H9 (cell line): ENCODE measurements at regions not wholly inside any gene's neighbourhood (a gene's known extent, or its start where the extent isn't known, plus 50 kb on each side); places are given as distances from the start of the nearest gene placed in this dataset.

Experiments
- DNase-seq: peaks from one replicate; pipeline ENCODE4 v3.0.0-alpha.2; 2017
- H2AFZ ChIP-seq: one replicate; pipeline ENCODE4 v1.6.1; 2013; ENCODE audit warnings: mild to moderate bottlenecking, low read length, control low read depth, moderate library complexity
- H2AK5ac ChIP-seq: 2 replicates; pipeline ENCODE4 v1.6.1; 2013; ENCODE audit warnings: low read length, control low read depth, mixed read lengths; ENCODE audit not compliant: insufficient read length
- H2BK120ac ChIP-seq: one replicate; pipeline ENCODE4 v1.6.1; 2013; ENCODE audit warnings: low read depth, mild to moderate bottlenecking, low read length, control low read depth, inconsistent platforms; ENCODE audit not compliant: poor library complexity, severe bottlenecking
- H2BK12ac ChIP-seq: 2 replicates; pipeline ENCODE4 v1.6.1; 2013; ENCODE audit warnings: low read length, control low read depth, mixed read lengths, low read depth; ENCODE audit not compliant: insufficient read length
- H2BK15ac ChIP-seq: 2 replicates; pipeline ENCODE4 v1.6.1; 2013; ENCODE audit warnings: low read depth, low read length, control low read depth
- H2BK20ac ChIP-seq: one replicate; pipeline ENCODE4 v1.6.1; 2013; ENCODE audit warnings: low read depth, mild to moderate bottlenecking, low read length, control low read depth, inconsistent platforms; ENCODE audit not compliant: poor library complexity, severe bottlenecking
- H2BK5ac ChIP-seq: 2 replicates; pipeline ENCODE4 v1.6.1; 2013; ENCODE audit warnings: low read length, control low read depth, mixed read lengths; ENCODE audit not compliant: insufficient read length
- H3K14ac ChIP-seq: 2 replicates; pipeline ENCODE4 v1.6.1; 2013; ENCODE audit warnings: low read length, control low read depth; ENCODE audit not compliant: insufficient read depth
- H3K18ac ChIP-seq: 2 replicates; pipeline ENCODE4 v1.6.1; 2013; ENCODE audit warnings: low read depth, mild to moderate bottlenecking, mixed read lengths, low read length, control low read depth; ENCODE audit not compliant: insufficient read length
- H3K23ac ChIP-seq: 2 replicates; pipeline ENCODE4 v1.6.1; 2013; ENCODE audit warnings: low read length, control low read depth, mixed read lengths, low read depth; ENCODE audit not compliant: insufficient read length
- H3K23me2 ChIP-seq: 2 replicates; pipeline ENCODE4 v1.6.1; 2013; ENCODE audit warnings: low read depth, mild to moderate bottlenecking, mixed read lengths, low read length, control low read depth; ENCODE audit not compliant: insufficient read length, poor library complexity, severe bottlenecking
- H3K27ac ChIP-seq: 2 replicates; pipeline ENCODE4 v1.5.1; 2013; ENCODE audit warnings: low read length, control low read depth, mixed read lengths, low read depth; ENCODE audit not compliant: insufficient read length
- H3K27me3 ChIP-seq: 2 replicates; pipeline ENCODE4 v1.6.1; 2013; ENCODE audit warnings: low read length, control low read depth, inconsistent platforms; ENCODE audit not compliant: insufficient read depth
- H3K4ac ChIP-seq: 2 replicates; pipeline ENCODE4 v1.6.1; 2013; ENCODE audit warnings: low read depth, mild to moderate bottlenecking, control low read depth, inconsistent platforms, low read length, moderate library complexity
- H3K4me1 ChIP-seq: 2 replicates; pipeline ENCODE4 v1.6.1; 2013; ENCODE audit warnings: low read length, control low read depth, inconsistent platforms; ENCODE audit not compliant: insufficient read depth
- H3K4me2 ChIP-seq: 2 replicates; pipeline ENCODE4 v1.6.1; 2013; ENCODE audit warnings: low read length, control low read depth, mixed read lengths; ENCODE audit not compliant: insufficient read length, insufficient read depth
- H3K56ac ChIP-seq: 2 replicates; pipeline ENCODE4 v1.6.1; 2013; ENCODE audit warnings: low read depth, mild to moderate bottlenecking, mixed read lengths, low read length, control low read depth; ENCODE audit not compliant: insufficient read length
- H3K79me1 ChIP-seq: 2 replicates; pipeline ENCODE4 v1.6.1; 2013; ENCODE audit warnings: low read depth, mild to moderate bottlenecking, moderate library complexity, low read length, control low read depth, inconsistent platforms; ENCODE audit not compliant: insufficient read depth, poor library complexity, severe bottlenecking
- H3K79me2 ChIP-seq: 2 replicates; pipeline ENCODE4 v1.6.1; 2013; ENCODE audit warnings: low read length, control low read depth, inconsistent platforms; ENCODE audit not compliant: insufficient read depth
- H3K9ac ChIP-seq: 2 replicates; pipeline ENCODE4 v1.6.1; 2013; ENCODE audit warnings: low read length, control low read depth, mixed read lengths; ENCODE audit not compliant: insufficient read length; ENCODE audit errors: extremely low read depth
- H3K9me3 ChIP-seq: one replicate; pipeline ENCODE4 v1.6.1; 2013; ENCODE audit warnings: low read depth, low read length, inconsistent platforms; ENCODE audit not compliant: control insufficient read depth
- H3T11ph ChIP-seq: one replicate; pipeline ENCODE4 v1.6.1; 2013; ENCODE audit warnings: mild to moderate bottlenecking, low read length, control low read depth, inconsistent platforms
- H4K20me1 ChIP-seq: one replicate; pipeline ENCODE4 v1.6.1; 2013; ENCODE audit not compliant: control insufficient read depth, insufficient read length, insufficient read depth
- H4K5ac ChIP-seq: 2 replicates; pipeline ENCODE4 v1.6.1; 2013; ENCODE audit warnings: low read depth, mild to moderate bottlenecking, mixed read lengths, low read length, control low read depth; ENCODE audit not compliant: insufficient read length
- H4K8ac ChIP-seq: replicated peaks from 2 replicates; pipeline ENCODE4 v1.6.1; 2013; ENCODE audit warnings: low read length, control low read depth, mixed read lengths, low read depth; ENCODE audit not compliant: insufficient read length
- H4K91ac ChIP-seq: 2 replicates; pipeline ENCODE4 v1.6.1; 2013; ENCODE audit warnings: low read depth, mild to moderate bottlenecking, moderate library complexity, mixed read lengths, low read length, control low read depth; ENCODE audit not compliant: insufficient read length
- H3K27ac Mint-ChIP-seq, 3 experiments: 2 replicates in 2 of 3; 3 replicates in 1 of 3; pipeline ENCODE4 v1.8.0; 2020 to 2021; ENCODE audit warnings: mixed read lengths in 3 of 3, mild to moderate bottlenecking in 1 of 3, moderate library complexity in 1 of 3
- H3K27me3 Mint-ChIP-seq: 2 replicates; pipeline ENCODE4 v1.8.0; 2021; ENCODE audit warnings: low read depth, mild to moderate bottlenecking, moderate library complexity, mixed read lengths
- H3K36me3 Mint-ChIP-seq, 3 experiments: 2 replicates in 2 of 3; 3 replicates in 1 of 3; pipeline ENCODE4 v1.8.0; 2020 to 2021; ENCODE audit warnings: low read depth in 3 of 3, mixed read lengths in 3 of 3; ENCODE audit not compliant: insufficient read depth in 1 of 3
- H3K4me1 Mint-ChIP-seq, 2 experiments: 2 replicates each; pipeline ENCODE4 v1.8.0; 2020; ENCODE audit warnings: mixed read lengths in 2 of 2
- H3K4me3 Mint-ChIP-seq, 2 experiments: 2 replicates in 1 of 2; 3 replicates in 1 of 2; pipeline ENCODE4 v1.8.0; 2020 to 2021; ENCODE audit warnings: mild to moderate bottlenecking in 2 of 2, mixed read lengths in 2 of 2, moderate library complexity in 1 of 2
- H3K9me3 Mint-ChIP-seq, 2 experiments: 2 replicates in 1 of 2; 3 replicates in 1 of 2; pipeline ENCODE4 v1.8.0; 2020; ENCODE audit warnings: mild to moderate bottlenecking in 2 of 2, mixed read lengths in 2 of 2, moderate library complexity in 1 of 2
- CTCF ChIP-seq: fragments of 200-600 bp; sonication (generic); conservative IDR thresholded peaks from 3 replicates; pipeline ENCODE4 v1.8.0; 2021; ENCODE audit warnings: antibody characterized with exemption, mild to moderate bottlenecking
- WGBS: extraction: QIAGEN DNeasy Blood & Tissue Kit; methylation state at CpG from one replicate; pipeline ENCODE4 v1.1.7; 2013; ENCODE audit warnings: missing lambda C conversion rate, low lambda C conversion rate, mixed read lengths; ENCODE audit not compliant: insufficient read length; ENCODE audit errors: extremely low coverage; 5-methylcytosine and 5-hydroxymethylcytosine counted together

- TF ChIP-seq CTCF, result no peak
- H3K27me3 ChIP-seq, result no peaks in the 10 kb centered on the region; the same call in 1 of the 2 replicates
- Mint-ChIP-seq H3K27ac (peak overlapping the region; percentile 9 to 73 (median 49); a peak in 3 of 7 replicates), H3K4me3 (no peak overlapping the region), H3K36me3 (peaks cover 0 to 7% (median 0%) of the 10 kb centered on the region in 3 experiments; a peak in 4 of 7 replicates), H3K9me3 (peaks cover 4 to 7% of the 10 kb centered on the region in 2 experiments; a peak in 4 of 5 replicates), H3K27me3 (peaks cover 10% of the 10 kb centered on the region), H3K4me1 (peaks cover 57 to 59% of the 10 kb centered on the region in 2 experiments)
- H4K20me1 ChIP-seq, result no peaks in the 10 kb centered on the region
- H3K4me1 ChIP-seq, result peaks cover 50% of the 10 kb centered on the region
- no peak overlapping the region for H2AK5ac ChIP-seq
- no peak overlapping the region for H4K91ac ChIP-seq
- H2BK15ac ChIP-seq, result no peak overlapping the region
- peak overlapping the region; percentile 52 for H3K18ac ChIP-seq
- H3K23me2 ChIP-seq, result peaks cover 5% of the 10 kb centered on the region
- no peaks in the 10 kb centered on the region for H3K79me1 ChIP-seq
- no peak overlapping the region for H3K9ac ChIP-seq
- no peaks in the 10 kb centered on the region for H3K79me2 ChIP-seq
- H4K8ac ChIP-seq, result no peak overlapping the region
- no peak overlapping the region for H3K4ac ChIP-seq
- H3K4me2 ChIP-seq, result peak overlapping the region; percentile 6
- no peak overlapping the region for H3K56ac ChIP-seq
- no peak overlapping the region for H3K23ac ChIP-seq
- no peak overlapping the region for H2BK20ac ChIP-seq
- WGBS, result no CpG with 5 or more reads among the region's 12 CpGs
- H2BK12ac ChIP-seq, result no peak overlapping the region
- H4K5ac ChIP-seq, result no peak overlapping the region
- H3K27ac ChIP-seq, result no peak overlapping the region
- H2BK120ac ChIP-seq, result no peak overlapping the region
- DNase-seq, result peak; percentile 31
- H2AFZ ChIP-seq, result no peak overlapping the region
- peak overlapping the region; percentile 60; the same call in 1 of the 2 replicates for H3K14ac ChIP-seq
- H3K9me3 ChIP-seq, result no peaks in the 10 kb centered on the region
- no peak overlapping the region for H2BK5ac ChIP-seq
- H3T11ph ChIP-seq, result no peak overlapping the region
Measured at GRCh38 chr14:97027256-97027999, 230.2 kb downstream of the VRK1 start.
